Hematopoietic multipotent progenitor cell (in vitro differentiated cells): ENCODE measurements at regions not wholly inside any gene's neighbourhood (a gene's known extent, or its start where the extent isn't known, plus 50 kb on each side); places are given as distances from the start of the nearest gene placed in this dataset.

Experiments
- DNase-seq, 3 donors: peaks; one replicate each; pipeline ENCODE4 v3.0.0-alpha.2; 2011 to 2015; ENCODE audit warnings: low read depth in 2 of 3, low spot score in 2 of 3

DNA sequence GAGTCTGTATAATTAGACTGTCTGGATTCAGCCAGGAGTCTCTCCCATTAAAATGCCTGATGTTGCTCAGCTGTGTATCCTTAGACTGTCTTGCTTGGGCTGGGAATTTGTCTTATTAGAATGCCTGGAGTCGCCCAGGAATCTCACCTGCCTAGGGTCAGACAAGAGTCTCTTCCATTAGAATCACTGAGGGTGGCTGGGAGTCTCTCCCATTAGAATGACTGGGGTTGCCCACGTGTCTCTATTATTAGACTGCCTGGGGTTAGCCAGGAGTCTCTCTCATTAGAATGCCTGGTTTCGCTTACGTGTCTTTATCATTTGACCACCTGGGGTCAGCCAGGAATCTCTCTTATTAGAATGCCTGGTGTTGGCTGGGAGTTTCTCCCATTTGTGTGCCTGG lies 1450.0 kb downstream of the UQCRFS1 start:
- DNase-seq, result no peak

DNA sequence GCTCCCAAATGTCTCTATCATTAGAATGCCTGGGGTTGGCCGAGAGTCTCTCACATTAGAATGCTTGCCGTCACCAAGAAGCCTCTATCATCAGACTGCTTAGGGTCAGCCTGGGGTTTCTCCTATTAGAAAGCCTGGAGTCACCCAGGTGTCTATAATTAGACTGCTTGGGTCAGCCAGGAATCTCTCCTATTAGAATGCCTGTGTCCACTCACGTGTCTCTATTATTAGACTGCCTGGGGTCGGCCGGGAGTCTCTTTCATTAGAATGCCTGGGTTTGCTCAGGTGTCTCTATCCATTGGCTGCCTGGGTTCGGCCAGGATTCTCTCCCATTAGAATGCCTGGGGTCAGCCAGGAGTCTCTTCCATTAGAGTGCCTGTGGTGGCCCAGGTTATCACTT lies 1453.1 kb downstream of the UQCRFS1 start:
- DNase-seq, result no peak

DNA sequence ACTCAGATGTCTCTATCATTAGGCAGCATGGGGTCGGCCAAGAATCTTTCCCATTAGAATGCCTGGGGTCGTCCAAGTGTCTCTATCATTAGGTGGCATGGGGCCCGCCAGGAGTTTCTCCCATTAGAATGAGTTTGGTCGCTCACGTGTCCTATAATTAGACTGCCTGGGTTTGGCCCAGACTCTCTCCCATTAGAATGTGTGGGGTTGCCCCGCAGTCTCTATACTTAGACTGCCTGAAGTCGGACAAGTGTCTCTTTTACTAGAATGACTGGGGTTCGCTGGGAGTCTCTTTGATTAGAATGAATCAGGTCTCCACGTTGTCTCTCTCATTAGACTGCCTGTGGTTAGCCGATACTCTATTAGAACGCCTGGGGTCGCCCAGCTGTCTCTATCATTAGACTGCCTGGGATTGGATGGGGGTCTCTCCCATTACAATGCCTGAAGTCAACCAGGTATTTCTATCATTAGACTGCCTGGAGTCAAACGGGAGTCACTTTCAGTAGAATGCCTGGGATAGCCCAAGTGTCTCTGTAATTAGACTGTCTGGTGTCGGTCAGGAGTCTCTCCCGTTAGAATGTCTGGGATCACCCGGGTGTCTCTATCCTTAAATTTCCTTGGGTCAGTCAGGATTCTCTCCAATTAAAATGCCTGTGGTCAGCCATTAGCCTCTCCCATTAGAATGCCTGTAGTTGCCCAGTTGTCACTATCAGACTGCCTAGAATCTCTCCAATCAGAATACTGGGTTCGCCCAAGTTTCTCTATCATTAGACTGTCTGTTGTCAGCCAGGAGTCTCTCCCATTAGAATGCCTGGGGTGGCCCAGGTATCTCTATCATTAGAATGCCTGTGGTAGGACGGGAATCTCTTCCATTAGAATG lies 1454.1 kb downstream of the UQCRFS1 start:
- DNase-seq, result no peak

DNA sequence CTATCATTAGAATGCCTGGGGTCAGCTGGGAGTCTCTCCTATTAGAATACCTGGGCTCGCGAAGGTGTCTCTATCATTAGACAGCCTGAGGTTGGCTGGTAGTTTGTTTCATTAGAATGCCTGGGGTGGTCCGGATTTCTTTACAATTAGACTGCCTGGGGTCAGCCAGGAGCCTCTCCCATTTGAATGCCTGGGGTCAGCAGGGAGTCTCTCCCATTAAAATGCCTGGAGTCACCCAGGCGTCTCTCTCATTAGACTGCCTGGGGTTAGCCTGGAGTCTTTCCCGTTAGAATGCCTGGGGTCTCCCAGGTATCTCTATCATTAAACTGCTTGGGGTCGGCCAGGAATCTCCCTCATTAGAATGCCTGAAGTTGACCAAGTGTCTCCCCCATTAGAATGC lies 1458.3 kb downstream of the UQCRFS1 start:
- no peak for DNase-seq

DNA sequence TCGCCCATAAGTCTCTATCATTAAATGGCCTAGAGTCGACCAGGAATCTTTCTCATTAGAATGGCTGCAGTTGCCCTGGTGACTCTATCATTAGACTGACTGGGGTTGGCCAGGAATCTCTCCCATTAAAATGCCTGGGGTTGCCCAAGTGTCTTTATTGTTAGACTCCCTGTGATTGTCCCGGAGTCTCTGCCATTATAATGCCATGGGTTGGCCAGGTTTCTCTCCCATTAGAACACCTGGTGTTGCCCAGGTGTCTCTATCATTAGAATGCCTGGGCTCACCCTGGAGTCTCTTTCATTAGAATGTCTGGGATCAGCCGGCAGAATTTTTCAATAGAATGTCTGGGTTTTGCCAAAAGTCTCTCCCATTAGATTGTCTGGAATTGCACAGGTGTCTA lies 1459.3 kb downstream of the UQCRFS1 start:
- DNase-seq, result no peak

DNA sequence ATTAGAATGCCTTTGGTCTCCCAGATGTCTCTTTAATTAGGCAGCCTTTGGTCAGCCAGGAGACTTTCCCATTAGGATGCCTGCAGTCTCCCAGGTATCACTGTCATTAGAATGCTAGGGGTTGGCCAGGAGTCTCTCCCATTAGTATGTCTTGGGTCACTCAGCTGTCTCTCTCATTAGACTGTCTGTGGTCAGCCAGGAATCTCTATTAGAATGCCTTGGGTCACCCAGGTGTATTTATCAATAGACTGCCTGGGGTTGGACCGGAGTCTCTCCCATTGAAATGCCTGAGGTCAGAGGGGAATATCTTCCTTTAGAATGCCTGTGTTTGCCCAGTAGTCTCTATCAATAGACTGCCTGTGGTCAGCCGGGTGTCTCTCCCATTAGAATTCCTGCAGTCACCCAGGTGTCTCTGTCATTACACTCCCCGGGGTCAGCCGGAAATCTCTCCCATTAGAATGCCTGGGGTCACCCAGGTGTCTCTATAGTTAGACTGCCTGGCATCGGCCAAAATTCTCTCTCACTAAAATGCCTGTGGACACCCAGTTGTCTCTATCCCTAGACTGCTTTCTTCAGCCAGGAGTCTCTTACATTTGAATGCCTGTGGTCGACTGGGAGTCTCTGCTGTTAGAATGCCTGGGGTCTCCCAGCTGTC lies 1460.3 kb downstream of the UQCRFS1 start:
- no peak for DNase-seq

DNA sequence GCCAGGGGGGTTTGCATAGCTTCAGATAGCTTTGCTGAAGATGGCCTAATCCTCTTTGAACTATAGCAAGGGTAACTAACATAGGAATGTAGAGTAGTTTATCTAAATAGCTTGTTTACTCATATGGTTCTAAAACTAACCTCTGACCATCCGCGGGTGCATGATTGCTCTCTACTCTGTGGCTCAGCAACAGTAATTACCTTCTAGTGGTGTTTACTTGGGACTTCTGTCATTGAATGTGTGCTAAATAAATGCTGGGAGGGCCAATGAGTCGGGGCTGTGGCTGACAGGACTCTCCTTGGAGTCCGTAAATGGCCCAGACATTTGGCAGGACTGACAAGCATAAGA lies 1461.9 kb downstream of the UQCRFS1 start:
- no peak for DNase-seq

DNA sequence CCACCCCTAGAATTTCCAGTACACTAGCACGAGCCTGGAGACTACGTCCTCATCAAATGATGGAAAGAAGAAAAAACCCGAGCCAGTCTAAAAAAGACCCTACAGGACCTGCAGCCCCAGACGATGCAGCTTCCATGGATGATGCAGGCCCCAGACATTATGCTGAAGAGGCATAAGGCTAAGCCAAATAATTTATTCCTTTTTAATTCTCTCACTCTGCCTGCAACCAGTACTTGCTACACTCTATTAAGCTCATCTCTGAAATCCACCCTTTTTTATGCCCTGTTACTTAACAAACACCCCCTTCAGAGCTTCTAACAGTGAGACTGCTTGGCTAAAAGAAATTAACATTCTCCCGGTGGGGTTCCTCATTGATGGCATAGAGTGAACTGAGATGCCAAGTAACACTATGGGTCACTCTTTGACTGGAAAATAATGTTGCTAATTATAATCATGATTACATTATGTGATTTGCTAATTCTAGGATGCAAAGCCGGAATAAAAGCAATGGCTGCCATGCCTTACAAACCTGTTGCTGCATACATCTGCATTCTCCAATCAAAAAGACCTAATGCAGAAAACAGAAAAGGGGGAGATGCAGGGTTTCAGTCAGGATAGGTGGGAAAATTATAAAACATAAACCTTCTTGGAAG lies 1462.4 kb downstream of the UQCRFS1 start:
- no peak for DNase-seq

DNA sequence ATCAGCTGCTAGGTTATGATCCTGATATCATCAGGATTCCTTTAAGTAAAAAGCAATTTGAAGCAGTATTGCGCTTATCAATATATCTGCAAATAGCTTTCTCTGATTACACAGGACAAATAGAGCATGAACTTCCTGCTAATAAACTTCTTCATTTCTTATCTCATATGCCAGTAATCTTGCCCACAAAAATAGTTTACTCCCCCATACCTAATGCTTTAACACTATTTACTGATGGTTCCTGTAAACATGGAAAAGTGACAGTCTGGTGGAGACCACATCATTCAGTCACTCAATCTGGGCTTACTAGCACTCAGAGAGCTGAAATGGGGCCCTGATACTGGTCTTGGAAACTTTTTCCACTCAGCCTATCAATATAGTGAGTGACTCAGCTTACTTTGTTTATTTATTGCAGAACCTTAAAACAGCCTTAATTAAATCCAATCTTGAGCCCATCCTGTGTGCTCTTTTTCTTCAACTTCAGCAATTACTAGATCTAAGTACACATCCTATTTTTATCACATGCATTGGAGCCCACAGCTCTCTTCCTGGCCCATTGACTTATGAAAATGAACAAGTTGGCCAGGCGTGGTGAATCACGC lies 1464.3 kb downstream of the UQCRFS1 start:
- DNase-seq, result no peak

DNA sequence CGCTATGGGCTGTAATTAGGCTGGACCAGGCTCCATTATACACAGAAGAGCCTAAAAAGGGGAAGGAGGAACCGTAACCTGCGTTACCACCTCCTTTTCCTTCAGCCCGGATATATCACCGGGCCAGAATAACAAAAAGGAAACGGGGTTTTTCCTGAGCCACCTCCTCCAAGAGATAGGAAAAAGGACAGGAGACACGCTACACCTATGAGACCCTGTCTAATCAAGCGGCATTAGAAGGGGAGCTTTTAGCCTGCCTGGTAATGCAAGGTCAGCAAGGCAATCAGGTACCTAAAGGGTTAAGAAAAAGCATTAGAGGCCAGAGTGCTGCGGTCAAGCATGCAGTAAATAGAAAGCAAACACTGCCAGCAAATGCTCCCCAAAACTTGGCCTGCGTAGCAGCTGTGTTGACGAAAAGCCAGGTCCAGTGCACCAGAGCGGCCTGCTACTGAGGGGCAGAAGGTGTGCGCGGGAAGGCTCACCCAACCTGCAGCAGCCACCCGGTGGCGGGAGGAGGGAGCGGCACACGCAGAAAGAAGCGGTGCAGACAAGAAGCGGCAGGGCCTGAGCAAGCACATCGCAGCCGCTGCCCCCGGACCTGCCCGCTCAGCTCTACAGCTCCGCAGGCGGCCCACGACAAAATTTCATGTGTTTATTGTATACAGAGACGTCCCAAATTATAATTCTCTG lies 1466.1 kb downstream of the UQCRFS1 start:
- DNase-seq, result peak in 1 of 3 donors; percentile 5

DNA sequence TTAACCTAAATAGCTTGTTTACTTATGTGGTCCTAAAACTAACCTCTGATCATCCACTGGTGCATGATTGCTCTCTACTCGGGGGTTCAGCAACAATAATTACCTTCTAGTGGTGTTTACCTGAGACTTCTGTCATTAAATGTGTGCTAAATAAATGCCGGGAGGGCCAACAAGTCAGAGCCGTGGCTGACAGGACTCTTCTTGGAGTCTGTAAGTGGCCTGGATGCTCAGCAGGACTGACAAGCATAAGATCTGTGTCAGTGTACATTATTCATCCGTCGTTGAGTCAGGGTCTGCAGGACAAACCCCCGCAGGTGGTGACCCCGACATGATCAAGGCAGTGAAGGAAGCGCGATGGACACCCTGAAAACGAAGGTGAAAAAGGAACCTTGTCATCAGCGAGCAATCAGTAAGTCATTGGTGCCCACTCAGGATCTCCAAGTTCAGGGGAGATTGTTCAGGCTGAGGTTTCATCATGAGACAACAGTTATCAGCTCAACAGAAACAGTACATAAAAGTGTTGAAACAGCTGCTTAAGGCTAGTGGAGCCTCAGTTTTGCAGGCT lies 1466.9 kb downstream of the UQCRFS1 start:
- no peak for DNase-seq

DNA sequence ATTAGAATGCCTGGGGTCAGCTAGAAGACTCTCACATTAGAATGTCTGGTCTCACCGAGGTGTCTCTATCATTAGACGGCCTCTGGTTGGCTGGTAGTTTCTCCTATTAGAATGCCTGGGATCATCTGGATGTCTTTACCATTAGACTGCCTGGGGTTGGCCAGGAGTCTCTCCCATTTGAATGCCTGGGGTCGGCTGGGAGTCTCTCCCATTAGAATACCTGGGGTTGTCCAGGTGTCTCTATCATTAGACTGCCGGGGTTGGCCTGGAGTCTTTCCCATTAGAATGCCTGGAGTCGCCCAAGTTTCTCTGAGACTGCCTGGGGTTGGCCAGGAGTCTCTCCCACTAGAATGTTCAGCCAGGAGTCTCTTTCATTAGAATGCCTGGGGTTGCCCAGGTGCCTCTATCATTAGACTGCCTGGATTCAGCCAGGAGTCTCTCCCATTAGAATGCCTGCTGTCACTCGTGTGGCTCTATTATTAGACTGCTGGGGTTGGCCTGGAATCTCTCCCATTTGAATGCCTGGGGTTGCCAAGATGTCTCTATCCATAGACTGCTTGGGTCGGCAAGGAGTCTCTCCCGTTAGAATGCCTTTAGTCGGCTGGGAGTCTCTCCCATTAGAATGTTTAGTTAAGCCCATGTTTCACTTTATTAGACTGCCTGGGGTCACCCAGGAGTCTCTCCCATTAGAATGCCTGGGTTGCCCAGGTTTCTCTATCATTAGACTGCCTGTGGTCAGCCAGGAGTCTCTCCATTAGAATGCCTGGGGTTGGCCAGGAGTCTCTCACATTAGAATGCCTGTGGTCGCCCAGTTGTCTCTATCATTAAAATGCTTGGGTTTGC lies 1467.8 kb downstream of the UQCRFS1 start:
- no peak for DNase-seq

DNA sequence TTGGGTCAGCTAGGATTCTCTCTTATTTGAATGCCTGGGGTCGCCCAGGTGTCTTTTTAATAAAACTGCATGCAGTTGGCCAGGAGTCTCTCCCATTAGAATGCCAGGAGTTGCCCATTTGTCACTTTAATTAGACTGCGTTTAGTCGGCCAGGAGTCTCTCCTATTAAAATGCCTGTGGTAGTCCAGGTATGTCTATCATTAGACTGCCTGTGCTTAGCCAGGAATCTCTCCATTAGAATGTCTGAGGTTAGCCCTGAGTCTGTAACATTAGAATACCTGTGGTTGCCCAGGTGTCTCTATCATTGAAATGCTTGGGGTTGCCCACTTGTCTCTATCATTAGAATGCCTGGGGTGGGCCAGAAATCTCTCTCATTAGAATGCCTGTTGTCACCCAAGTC lies 1470.9 kb downstream of the UQCRFS1 start:
- no peak for DNase-seq

DNA sequence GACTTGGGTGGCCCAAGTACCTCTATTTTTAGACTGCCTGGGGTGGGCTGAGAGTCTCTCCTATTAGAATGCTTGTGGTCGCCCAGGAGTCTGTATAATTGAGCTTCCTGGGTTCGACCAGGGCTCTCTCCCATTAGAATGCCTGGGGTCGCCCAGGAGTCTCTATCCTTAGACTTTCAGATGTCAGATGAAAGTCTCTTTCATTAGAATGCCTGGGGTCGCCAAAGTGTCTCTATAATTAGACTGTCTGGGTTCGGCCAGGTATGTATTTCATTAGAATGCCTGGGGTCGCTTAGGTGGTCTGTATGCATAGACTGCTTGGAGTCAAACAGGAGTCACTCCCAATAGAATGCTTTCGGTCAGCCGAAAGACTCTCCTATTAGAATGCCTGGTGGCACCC lies 1471.7 kb downstream of the UQCRFS1 start:
- DNase-seq, result no peak

DNA sequence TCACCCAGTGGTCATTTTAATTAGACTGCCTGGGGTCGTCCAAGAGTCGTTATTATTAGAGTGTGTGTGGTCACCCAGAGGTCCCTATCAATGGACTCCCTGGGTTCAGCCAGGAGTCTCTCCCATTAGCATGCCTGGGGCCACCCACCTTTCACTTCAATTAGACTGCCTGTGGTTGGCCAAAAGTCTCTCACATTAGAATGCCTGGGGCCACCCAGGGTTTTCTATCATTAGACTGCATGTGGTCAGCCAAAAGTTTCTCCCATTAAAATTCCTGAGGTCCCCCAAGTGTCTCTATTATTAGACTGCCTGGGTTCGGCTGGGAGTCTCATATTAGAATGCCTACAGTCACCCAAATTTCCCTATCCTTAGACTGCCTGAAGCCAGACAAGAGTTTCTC lies 1472.6 kb downstream of the UQCRFS1 start:
- DNase-seq, result no peak

DNA sequence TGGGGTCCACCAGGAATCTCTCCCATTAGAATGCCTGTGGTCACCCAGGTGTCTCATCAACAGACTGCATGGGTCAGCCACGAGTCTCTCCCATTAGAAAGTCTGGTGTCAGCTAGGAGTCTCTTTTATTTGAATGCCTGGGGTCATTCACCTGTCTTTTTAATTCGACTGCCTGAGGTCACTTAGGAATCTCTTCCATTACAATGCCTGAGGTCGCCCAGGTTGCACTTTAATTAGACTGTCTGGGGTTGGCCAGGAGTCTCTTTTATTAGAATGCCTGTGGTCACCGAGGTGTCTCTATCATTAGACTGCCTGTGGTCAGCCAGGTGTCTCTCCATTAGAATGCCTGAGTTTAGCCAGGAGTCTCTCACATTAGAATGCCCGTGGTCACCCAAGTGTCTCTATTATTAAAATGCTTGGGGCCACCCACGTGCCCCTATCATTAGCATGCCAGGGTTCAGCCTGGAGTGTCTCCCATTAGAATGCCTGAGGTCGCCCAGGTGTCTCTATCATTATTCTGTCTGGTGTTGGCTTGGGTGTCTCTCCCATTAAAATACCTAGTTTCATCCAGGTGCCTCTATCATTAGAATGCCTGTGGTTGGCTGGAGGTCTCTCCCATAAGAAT lies 1474.3 kb downstream of the UQCRFS1 start:
- DNase-seq, result no peak

DNA sequence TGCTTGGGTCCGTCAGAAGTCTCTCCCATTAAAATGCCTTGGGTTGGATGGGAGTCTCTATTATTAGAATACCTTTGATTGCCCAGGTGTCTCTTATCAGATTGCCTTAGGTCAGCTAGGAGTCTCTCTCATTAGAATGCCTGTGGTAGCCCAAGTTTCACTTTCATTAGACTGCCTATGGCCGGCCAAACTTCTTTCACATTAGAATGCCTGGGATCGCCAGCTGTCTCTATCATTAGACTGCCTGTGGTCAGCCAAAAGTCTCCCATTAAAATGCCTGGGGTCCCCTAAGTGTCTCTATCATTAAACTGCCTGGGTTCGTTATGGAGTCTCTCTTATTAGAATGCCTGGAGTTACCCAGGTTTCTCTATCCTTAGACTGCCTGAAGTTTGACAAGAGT lies 1476.7 kb downstream of the UQCRFS1 start:
- no peak for DNase-seq

DNA sequence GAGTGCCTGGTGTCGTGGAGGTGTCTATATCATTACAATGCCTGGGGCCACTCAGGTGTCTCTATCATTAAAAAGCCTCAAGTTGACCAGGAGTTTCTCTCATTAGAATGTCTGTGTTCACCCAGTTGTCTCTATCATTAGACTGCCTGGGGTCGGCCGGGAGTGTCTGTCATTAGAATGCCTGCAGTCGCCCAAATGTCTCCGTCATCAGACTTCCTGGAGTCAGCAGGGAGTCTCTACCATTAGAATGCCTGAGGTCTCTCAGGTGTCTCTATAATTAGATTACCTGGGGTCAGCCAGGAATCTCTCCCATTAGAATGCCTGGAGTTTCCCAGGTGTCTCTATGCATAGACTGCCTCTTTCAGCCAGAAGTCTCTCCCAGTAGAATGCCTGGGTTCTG lies 1477.6 kb downstream of the UQCRFS1 start:
- no peak for DNase-seq

DNA sequence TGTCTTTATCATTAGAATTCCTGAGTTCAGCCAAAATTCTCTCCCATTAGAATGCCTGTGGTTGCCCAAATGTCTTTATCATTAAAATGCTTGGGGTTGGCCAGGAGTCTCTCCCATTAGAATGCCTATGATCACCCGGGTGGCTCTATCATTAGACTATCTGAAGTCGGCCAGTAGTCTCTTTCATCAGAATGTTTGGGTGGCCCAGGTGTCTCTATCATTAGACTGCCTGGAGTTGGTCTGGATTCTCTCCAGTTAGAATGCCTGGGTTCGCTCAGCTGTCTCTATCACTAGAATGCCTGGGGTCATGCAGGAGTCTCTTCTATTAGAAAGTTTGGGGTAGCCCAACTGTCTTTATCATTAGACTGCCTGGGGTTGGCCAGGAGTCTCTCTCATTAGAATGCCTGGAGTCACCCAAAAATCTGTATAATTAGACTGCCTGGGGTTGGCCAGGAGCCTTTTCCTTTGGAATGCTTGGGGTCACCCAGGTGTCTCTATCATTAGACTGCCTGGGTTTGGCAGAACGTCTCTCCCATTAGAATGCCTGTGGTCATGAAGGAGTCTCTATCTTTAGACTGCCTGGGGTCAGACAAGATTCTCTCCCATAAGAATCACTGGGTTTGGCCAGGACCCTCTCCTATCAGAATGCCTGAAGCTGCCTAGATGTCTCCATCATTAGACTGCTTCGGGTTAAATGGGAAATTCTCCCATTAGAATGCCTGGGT lies 1478.3 kb downstream of the UQCRFS1 start:
- DNase-seq, result no peak
